ENCODE measurements at regions not wholly inside any gene's neighbourhood (a gene's known extent, or its start where the extent isn't known, plus 50 kb on each side); places are given as distances from the start of the nearest gene placed in this dataset.

DNA sequence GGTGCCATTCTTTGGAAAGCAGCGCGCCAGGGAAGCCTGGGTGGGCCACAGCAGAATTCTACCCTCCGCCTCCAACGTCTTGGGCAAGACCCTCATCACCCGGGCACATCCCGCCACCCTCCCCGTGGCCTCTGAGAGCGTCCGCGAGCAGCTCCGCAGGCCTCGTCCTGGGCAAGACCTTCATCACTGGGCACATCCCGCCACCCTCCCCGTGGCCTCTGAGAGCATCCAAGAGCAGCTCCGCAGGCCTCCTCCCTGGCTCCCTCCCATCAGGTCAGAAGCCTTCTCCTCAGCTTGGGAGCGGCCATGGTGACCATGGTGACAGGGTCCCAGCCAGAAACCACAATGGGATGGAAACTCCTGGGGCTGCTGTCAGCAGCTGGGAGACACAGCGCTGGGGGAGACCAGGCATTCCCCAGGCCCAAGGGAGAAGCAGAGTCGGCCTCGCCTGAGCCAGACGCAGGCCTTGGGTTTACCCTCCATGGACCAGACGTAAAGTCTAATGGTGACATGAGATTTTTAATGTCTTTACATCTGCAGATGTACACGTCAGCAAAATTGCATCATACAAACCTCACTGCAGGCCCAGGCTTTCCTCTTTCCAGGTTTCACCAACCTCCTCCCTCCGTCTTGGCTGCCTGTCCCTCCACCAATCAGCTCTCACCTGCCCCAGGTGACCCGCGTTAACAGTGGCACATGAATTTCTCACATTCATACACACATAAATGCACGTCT is 55.1 kb upstream of the PPP2R2D start:
- WGBS = 89% methylated on average over 26 of the region's 26 CpGs
- no peaks in the 10 kb centered on the region for H3K36me3 ChIP-seq
- no peak overlapping the region for H3K27ac ChIP-seq
- no peaks in the 10 kb centered on the region for H3K27me3 ChIP-seq (replicated peaks; ENCODE audit: insufficient read depth)
- no peak for DNase-seq (ENCODE audit: low spot score)
- no peak overlapping the region for H3K4me3 ChIP-seq
- no peak for TF ChIP-seq POLR2AphosphoS5 (IDR thresholded peaks at IDR 0.05)
- intact Hi-C loops (cut with DNase I) = no loop called here
- H3K4me1 ChIP-seq (replicated peaks) = no peaks in the 10 kb centered on the region
- H3K9me3 ChIP-seq = no peaks in the 10 kb centered on the region

DNA sequence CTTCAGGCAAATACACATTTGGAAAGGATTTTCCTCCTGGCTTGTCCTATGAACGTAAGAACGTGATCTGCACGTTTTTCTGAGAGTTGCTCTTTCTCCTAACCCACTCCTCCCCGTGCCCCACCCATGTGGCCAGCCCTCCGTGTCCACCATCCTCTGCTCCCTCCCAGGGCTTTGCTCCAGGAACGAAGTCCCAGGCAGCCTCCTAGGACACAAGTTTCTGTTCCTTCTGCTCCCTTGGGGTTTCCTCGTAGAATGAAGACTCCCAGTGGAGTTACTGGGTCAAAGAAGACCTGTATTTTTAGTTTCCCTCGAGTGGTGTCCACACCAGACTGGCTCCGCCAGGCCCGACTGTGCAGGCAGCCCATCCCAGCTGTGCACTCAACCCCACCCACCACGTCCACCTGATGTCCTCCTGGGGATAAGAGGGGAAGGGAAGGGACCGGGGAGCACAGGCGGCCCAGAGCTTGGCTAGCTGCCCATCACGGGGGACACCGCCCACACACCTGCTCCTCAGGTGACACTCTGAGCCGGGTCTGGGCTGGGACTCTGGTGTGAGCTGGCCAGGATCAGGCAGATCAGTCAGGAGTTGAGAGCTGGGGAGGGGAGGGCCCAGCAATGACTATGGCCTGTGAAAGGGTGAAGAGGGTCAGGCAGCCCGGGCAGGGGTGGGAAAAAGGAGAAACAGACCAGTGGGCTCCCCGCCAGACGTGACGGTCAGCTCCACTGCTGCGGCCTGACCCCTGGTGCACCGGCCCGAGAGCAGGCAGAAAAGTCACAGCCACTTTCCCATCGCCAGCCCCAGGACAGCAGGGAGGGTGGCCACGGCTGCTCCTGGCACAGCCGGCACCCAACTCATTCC is 54.3 kb upstream of the PPP2R2D start:
- TF ChIP-seq POLR2A (IDR thresholded peaks at IDR 0.05) (no peak), POLR2AphosphoS5 (IDR thresholded peaks at IDR 0.05) (no peak)
- TF ChIP-seq, protein P1, sequence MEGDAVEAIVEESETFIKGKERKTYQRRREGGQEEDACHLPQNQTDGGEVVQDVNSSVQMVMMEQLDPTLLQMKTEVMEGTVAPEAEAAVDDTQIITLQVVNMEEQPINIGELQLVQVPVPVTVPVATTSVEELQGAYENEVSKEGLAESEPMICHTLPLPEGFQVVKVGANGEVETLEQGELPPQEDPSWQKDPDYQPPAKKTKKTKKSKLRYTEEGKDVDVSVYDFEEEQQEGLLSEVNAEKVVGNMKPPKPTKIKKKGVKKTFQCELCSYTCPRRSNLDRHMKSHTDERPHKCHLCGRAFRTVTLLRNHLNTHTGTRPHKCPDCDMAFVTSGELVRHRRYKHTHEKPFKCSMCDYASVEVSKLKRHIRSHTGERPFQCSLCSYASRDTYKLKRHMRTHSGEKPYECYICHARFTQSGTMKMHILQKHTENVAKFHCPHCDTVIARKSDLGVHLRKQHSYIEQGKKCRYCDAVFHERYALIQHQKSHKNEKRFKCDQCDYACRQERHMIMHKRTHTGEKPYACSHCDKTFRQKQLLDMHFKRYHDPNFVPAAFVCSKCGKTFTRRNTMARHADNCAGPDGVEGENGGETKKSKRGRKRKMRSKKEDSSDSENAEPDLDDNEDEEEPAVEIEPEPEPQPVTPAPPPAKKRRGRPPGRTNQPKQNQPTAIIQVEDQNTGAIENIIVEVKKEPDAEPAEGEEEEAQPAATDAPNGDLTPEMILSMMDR (IDR thresholded peaks at IDR 0.05) = no peak
- 61% methylated on average over 26 of the region's 26 CpGs for WGBS
- DNase-seq (ENCODE audit: low spot score) = no peak

DNA sequence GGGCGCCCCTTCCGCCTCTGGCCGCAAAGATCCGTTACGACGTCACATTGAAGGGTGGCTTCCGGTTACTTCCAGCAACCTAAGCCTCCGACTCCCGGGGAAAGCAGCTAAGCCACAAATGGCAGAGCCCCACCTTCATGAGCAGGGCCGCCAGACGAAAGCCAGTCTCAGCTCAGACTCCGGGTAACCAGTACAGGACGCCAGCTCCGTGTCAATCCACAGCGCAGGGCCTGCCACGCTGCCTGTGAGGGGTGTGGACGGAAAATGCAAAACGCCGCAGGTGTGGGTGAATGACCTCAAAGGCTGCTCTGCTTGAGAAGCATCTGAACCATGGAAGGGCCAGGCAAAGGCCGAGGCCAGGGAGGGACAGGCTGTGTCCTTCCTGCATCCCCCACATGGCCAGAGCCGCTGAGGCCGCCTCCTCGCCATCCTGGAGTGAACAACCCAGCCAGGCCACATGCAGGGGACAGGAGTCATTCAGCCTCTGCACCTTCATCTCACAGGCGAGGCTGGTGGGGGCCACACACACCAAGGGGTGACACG is 53.5 kb upstream of the PPP2R2D start:
- TF ChIP-seq POLR2AphosphoS5 (IDR thresholded peaks at IDR 0.05) (no peak), POLR2A (IDR thresholded peaks at IDR 0.05) (no peak)
- TF ChIP-seq, protein P1 (IDR thresholded peaks at IDR 0.05) = no peak
- no peak for DNase-seq (ENCODE audit: low spot score)
- Histone ChIP-seq H3K9me3 (no peaks in the 10 kb centered on the region), H3K4me3 (no peak overlapping the region), H3K4me1 (replicated peaks) (no peaks in the 10 kb centered on the region), H3K27ac (no peak overlapping the region), H3K36me3 (no peaks in the 10 kb centered on the region), H3K27me3 (replicated peaks; ENCODE audit: insufficient read depth) (no peaks in the 10 kb centered on the region)
- intact Hi-C loops (cut with DNase I) = no loop called here
- 80% methylated on average over 23 of the region's 25 CpGs for WGBS

More for the DNA sequence above, 54.3 kb upstream of the PPP2R2D start:
- H3K4me1 ChIP-seq (replicated peaks) = no peaks in the 10 kb centered on the region
- no peak overlapping the region for H3K27ac ChIP-seq
- no peak overlapping the region for H3K4me3 ChIP-seq
- intact Hi-C loops (cut with DNase I) = no loop called here
- no peaks in the 10 kb centered on the region for H3K27me3 ChIP-seq (replicated peaks; ENCODE audit: insufficient read depth)
- H3K36me3 ChIP-seq = no peaks in the 10 kb centered on the region
- H3K9me3 ChIP-seq = no peaks in the 10 kb centered on the region

DNA sequence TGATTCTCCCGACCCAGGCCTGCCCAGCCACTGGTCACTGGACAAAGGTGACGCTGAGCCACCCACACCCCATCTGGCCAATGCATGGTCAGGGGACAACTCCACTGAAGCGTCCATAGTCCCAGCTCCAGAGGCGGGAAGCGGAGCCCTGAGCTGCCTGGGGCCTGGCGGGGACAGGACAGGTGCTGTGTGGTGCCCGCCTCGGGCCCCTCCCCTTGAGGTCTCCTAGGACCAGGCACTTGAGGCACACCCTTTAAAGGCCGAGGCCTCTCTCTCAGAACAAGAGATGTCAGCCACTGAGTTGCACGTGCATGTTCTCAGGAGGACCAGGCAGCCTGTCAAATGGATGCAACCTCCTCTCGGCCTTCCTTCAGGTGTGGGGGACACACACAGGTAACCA is 52.5 kb upstream of the PPP2R2D start:
- H3K9me3 ChIP-seq = no peaks in the 10 kb centered on the region
- DNase-seq (ENCODE audit: low spot score) = no peak
- H3K4me1 ChIP-seq (replicated peaks) = no peaks in the 10 kb centered on the region
- intact Hi-C loops (cut with DNase I) = no loop called here
- no peaks in the 10 kb centered on the region for H3K27me3 ChIP-seq (replicated peaks; ENCODE audit: insufficient read depth)
- H3K4me3 ChIP-seq = no peak overlapping the region
- no peaks in the 10 kb centered on the region for H3K36me3 ChIP-seq
- WGBS = 87% methylated on average over 8 of the region's 11 CpGs
- no peak overlapping the region for H3K27ac ChIP-seq
- no peak for TF ChIP-seq POLR2AphosphoS5 (IDR thresholded peaks at IDR 0.05)
- TF ChIP-seq, protein P1 (IDR thresholded peaks at IDR 0.05) = no peak
- no peak for TF ChIP-seq POLR2A (IDR thresholded peaks at IDR 0.05)

DNA sequence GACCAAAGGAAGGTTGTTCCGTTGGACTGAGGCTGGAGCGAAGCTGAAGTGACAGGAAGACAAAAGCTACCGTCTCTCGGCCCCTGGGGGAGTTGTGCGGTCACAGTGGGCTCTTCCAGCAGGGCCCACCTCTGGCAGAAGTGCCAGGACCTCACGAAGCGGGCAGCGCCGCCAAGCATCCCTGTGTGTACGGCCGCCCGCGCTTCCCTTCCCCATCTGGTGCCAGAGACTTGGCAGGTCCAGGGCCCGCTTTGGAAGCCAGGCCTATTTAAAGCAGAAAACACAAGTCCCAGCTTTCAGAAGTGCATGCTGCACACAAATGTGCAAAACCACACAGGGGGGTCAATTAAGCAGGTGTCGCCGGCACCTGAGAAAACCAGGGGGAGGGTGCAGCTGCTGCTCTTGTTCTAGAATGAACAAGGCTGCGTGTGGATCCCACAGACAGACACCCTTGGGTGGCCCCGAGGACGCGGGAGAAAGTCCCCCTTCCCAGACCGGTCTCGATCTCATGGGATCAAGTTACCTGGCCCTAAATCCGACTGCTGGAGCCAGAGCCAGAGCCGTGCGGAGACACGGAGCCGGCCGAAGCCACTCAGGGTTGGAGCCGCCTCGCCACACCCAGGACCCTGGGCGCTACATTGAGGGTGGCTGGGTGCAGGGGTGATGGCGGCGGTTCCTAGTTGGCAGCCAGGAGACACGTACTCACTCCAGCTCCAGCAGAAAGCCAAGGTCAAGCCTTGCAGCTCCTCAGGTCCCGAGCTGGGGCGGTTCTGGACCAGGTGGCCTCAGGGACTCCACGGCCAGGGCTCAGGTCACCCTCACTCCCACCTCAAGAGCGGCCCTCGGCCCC is 51.8 kb upstream of the PPP2R2D start:
- no peak overlapping the region for H3K4me3 ChIP-seq
- H3K27ac ChIP-seq = no peak overlapping the region
- no peaks in the 10 kb centered on the region for H3K27me3 ChIP-seq (replicated peaks; ENCODE audit: insufficient read depth)
- TF ChIP-seq, protein P1 (IDR thresholded peaks at IDR 0.05) = no peak
- TF ChIP-seq POLR2A (IDR thresholded peaks at IDR 0.05) = no peak
- no peak for TF ChIP-seq POLR2AphosphoS5 (IDR thresholded peaks at IDR 0.05)
- 91% methylated on average over 37 of the region's 39 CpGs for WGBS
- no peak for DNase-seq (ENCODE audit: low spot score)
- H3K9me3 ChIP-seq = no peaks in the 10 kb centered on the region
- H3K4me1 ChIP-seq (replicated peaks) = no peaks in the 10 kb centered on the region
- no peaks in the 10 kb centered on the region for H3K36me3 ChIP-seq
- intact Hi-C loops (cut with DNase I) = no loop called here
